ENCODE measurements at regions not wholly inside any gene's neighbourhood (a gene's known extent, or its start where the extent isn't known, plus 50 kb on each side); places are given as distances from the start of the nearest gene placed in this dataset.

- no peak overlapping the region for H3K27ac Mint-ChIP-seq
- H3K27me3 Mint-ChIP-seq (ENCODE audit: low read depth, poor library complexity), result peaks cover 16% of the 10 kb centered on the region
- peaks cover 4% of the 10 kb centered on the region for H3K4me1 Mint-ChIP-seq
- no peaks in the 10 kb centered on the region for H3K9me3 Mint-ChIP-seq
- no peak overlapping the region for H3K4me3 Mint-ChIP-seq
- no peak for TF ChIP-seq CTCF (IDR thresholded peaks at IDR 0.05)
- H3K36me3 Mint-ChIP-seq (ENCODE audit: low read depth), result no peaks in the 10 kb centered on the region
- no peak for DNase-seq
These were observed 299.9 kb upstream of the IRX2 start for GRCh38 chr5:3051400-3051799.

- no peak for DNase-seq
- no peaks in the 10 kb centered on the region for H3K9me3 Mint-ChIP-seq
These were observed 299.4 kb upstream of the IRX2 start for GRCh38 chr5:3050863-3051262.

GRCh38 chr5:3049261-3049660 is 297.8 kb upstream of the IRX2 start:
- H3K27ac Mint-ChIP-seq, result no peak overlapping the region
- TF ChIP-seq CTCF (IDR thresholded peaks at IDR 0.05), result no peak
- peaks cover 15% of the 10 kb centered on the region for H3K27me3 Mint-ChIP-seq (ENCODE audit: low read depth, poor library complexity)
- H3K9me3 Mint-ChIP-seq, result no peaks in the 10 kb centered on the region
- no peak for DNase-seq
- peaks cover 1% of the 10 kb centered on the region for H3K4me1 Mint-ChIP-seq
- no peaks in the 10 kb centered on the region for H3K36me3 Mint-ChIP-seq (ENCODE audit: low read depth)
- no peak overlapping the region for H3K4me3 Mint-ChIP-seq

More at GRCh38 chr5:3050863-3051262, 299.4 kb upstream of the IRX2 start:
- no peak for TF ChIP-seq CTCF (IDR thresholded peaks at IDR 0.05)
- Mint-ChIP-seq H3K4me1 (peaks cover 2% of the 10 kb centered on the region), H3K36me3 (ENCODE audit: low read depth) (no peaks in the 10 kb centered on the region), H3K4me3 (no peak overlapping the region), H3K27me3 (ENCODE audit: low read depth, poor library complexity) (peaks cover 13% of the 10 kb centered on the region), H3K27ac (no peak overlapping the region)

- Mint-ChIP-seq H3K27ac (no peak overlapping the region), H3K9me3 (no peaks in the 10 kb centered on the region), H3K27me3 (ENCODE audit: low read depth, poor library complexity) (peaks cover 18% of the 10 kb centered on the region), H3K36me3 (ENCODE audit: low read depth) (no peaks in the 10 kb centered on the region), H3K4me1 (peaks cover 5% of the 10 kb centered on the region), H3K4me3 (no peak overlapping the region)
- DNase-seq, result no peak
- TF ChIP-seq CTCF (IDR thresholded peaks at IDR 0.05), result no peak
These were observed 295.8 kb upstream of the IRX2 start for GRCh38 chr5:3047212-3047774.

- H3K36me3 Mint-ChIP-seq (ENCODE audit: low read depth), result no peaks in the 10 kb centered on the region
- H3K27ac Mint-ChIP-seq, result no peak overlapping the region
- peaks cover 5% of the 10 kb centered on the region for H3K4me1 Mint-ChIP-seq
- no peaks in the 10 kb centered on the region for H3K9me3 Mint-ChIP-seq
- H3K27me3 Mint-ChIP-seq (ENCODE audit: low read depth, poor library complexity), result peaks cover 29% of the 10 kb centered on the region
- no peak for TF ChIP-seq CTCF (IDR thresholded peaks at IDR 0.05)
- no peak overlapping the region for H3K4me3 Mint-ChIP-seq
- no peak for DNase-seq
These were observed 292.1 kb upstream of the IRX2 start for GRCh38 chr5:3043600-3043999.

- H3K4me3 Mint-ChIP-seq, result no peak overlapping the region
- TF ChIP-seq CTCF (IDR thresholded peaks at IDR 0.05), result no peak
- peaks cover 10% of the 10 kb centered on the region for H3K4me1 Mint-ChIP-seq
- peaks cover 26% of the 10 kb centered on the region for H3K27me3 Mint-ChIP-seq (ENCODE audit: low read depth, poor library complexity)
- H3K9me3 Mint-ChIP-seq, result peaks cover 4% of the 10 kb centered on the region
- DNase-seq, result no peak
- H3K36me3 Mint-ChIP-seq (ENCODE audit: low read depth), result no peaks in the 10 kb centered on the region
- H3K27ac Mint-ChIP-seq, result no peak overlapping the region
These were observed 289.5 kb upstream of the IRX2 start for GRCh38 chr5:3041001-3041400.
